NT2/D1 (cell line): ENCODE measurements at regions not wholly inside any gene's neighbourhood (a gene's known extent, or its start where the extent isn't known, plus 50 kb on each side); places are given as distances from the start of the nearest gene placed in this dataset.

Experiments
- SUZ12 ChIP-seq: IDR thresholded peaks from 2 replicates; pipeline ENCODE4 v1.6.1; 2011; ENCODE audit not compliant: insufficient read length, insufficient read depth; ENCODE audit errors: extremely low read depth
- YY1 ChIP-seq: IDR thresholded peaks from 2 replicates; pipeline ENCODE4 v1.6.1; 2011; ENCODE audit not compliant: insufficient read length, insufficient read depth
- ZNF274 ChIP-seq: IDR thresholded peaks from 2 replicates; pipeline ENCODE4 v1.6.1; 2011; ENCODE audit warnings: mild to moderate bottlenecking, low read depth, low read length

DNA sequence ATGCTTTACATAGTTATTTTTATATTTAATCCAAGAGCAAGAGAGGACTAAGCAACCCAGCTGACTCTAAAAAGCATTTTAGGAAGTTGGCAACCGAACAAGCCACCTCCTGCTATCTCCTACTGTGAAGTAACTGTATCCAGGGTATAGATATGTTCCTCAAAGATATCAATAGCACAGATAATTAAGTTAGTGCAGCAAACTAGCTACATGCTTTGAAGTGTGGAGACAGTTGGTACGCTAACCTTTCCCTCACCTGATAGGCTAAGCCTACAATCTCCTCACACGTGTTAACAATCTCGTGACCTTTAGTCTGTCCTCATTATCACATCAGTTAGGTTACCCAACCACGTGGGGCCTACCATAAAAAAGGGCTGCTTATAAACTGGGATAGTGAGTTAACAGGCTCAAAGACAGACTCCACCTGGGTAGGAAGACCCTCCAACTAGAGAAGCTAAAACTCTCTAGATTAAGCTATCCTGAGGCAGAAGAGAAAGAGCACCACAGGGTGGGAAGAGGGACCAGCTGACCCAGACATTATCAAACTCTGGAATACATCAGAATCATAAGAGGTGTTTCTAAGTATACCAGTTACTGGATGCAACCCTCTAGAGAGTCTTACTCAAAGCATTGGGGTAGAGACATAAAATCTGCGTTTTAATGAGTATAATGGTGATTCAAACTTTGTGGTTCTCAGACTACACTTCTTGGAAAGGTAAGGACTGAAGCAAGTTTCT, 340.1 kb upstream of the ESRRG start:
- TF ChIP-seq ZNF274 = no peak
- no peak for TF ChIP-seq SUZ12
- no peak for TF ChIP-seq YY1
